Neural progenitor cell (in vitro differentiated cells): ENCODE measurements at regions not wholly inside any gene's neighbourhood (a gene's known extent, or its start where the extent isn't known, plus 50 kb on each side); places are given as distances from the start of the nearest gene placed in this dataset.

Experiments used
- DNase-seq: peaks from one replicate; pipeline ENCODE4 v3.0.0-alpha.2; 2016; ENCODE audit warnings: low spot score
- H2AFZ ChIP-seq: fragments of 200-600 bp; sonication (generic); replicated peaks from 2 replicates; pipeline ENCODE4 v1.6.1; 2016; ENCODE audit warnings: antibody characterized with exemption
- H3F3A ChIP-seq: fragments of 200-600 bp; sonication (generic); 2 replicates; pipeline ENCODE4 v1.6.1; 2016; ENCODE audit warnings: antibody characterized with exemption, low read depth
- H3K27ac ChIP-seq: fragments of 200-600 bp; sonication (generic); 2 replicates; pipeline ENCODE4 v1.5.1; 2016; ENCODE audit warnings: mild to moderate bottlenecking
- H3K27me3 ChIP-seq: fragments of 200-600 bp; sonication (generic); 2 replicates; pipeline ENCODE4 v1.6.1; 2016; ENCODE audit warnings: mild to moderate bottlenecking, moderate library complexity
- H3K36me3 ChIP-seq: fragments of 200-600 bp; sonication (generic); 2 replicates; pipeline ENCODE4 v1.5.1; 2016
- H3K4me1 ChIP-seq: fragments of 200-600 bp; sonication (generic); 2 replicates; pipeline ENCODE4 v1.6.1; 2016; ENCODE audit warnings: mixed run types
- H3K4me2 ChIP-seq: fragments of 200-600 bp; sonication (generic); 2 replicates; pipeline ENCODE4 v1.6.1; 2016
- H3K4me3 ChIP-seq: fragments of 200-600 bp; sonication (generic); 2 replicates; pipeline ENCODE4 v1.5.1; 2016
- H3K79me2 ChIP-seq: fragments of 200-600 bp; sonication (generic); 2 replicates; pipeline ENCODE4 v1.6.1; 2016; ENCODE audit warnings: low read depth
- H3K9ac ChIP-seq: fragments of 200-600 bp; sonication (generic); 2 replicates; pipeline ENCODE4 v1.6.1; 2016
- H3K9me3 ChIP-seq: fragments of 200-600 bp; sonication (generic); 2 replicates; pipeline ENCODE4 v1.5.1; 2016; ENCODE audit warnings: low read depth
- H4K20me1 ChIP-seq: fragments of 200-600 bp; sonication (generic); 2 replicates; pipeline ENCODE4 v1.6.1; 2016; ENCODE audit warnings: low read depth
- H3K27ac Mint-ChIP-seq: 3 replicates; pipeline ENCODE4 v1.8.0; 2021; ENCODE audit warnings: mixed read lengths
- H3K27me3 Mint-ChIP-seq: 2 replicates; pipeline ENCODE4 v1.8.0; 2022; ENCODE audit warnings: low read depth, mild to moderate bottlenecking, inconsistent platforms, moderate library complexity, mixed read lengths; ENCODE audit not compliant: insufficient read depth
- H3K36me3 Mint-ChIP-seq: 3 replicates; pipeline ENCODE4 v1.8.0; 2021; ENCODE audit warnings: mixed read lengths
- H3K4me1 Mint-ChIP-seq: 3 replicates; pipeline ENCODE4 v1.8.0; 2021; ENCODE audit warnings: mixed read lengths
- H3K4me3 Mint-ChIP-seq: 3 replicates; pipeline ENCODE4 v1.8.0; 2021; ENCODE audit warnings: mild to moderate bottlenecking, moderate library complexity, mixed read lengths
- H3K9me3 Mint-ChIP-seq: 3 replicates; pipeline ENCODE4 v1.8.0; 2020; ENCODE audit warnings: mixed read lengths
- CTCF ChIP-seq: fragments of 200-600 bp; sonication (generic); IDR thresholded peaks from 2 replicates; pipeline ENCODE4 v1.5.1; 2017; ENCODE audit warnings: antibody characterized with exemption, mild to moderate bottlenecking
- EZH2 ChIP-seq: fragments of 200-600 bp; sonication (generic); IDR thresholded peaks from 2 replicates; pipeline ENCODE4 v1.6.1; 2017; ENCODE audit warnings: antibody characterized with exemption, mild to moderate bottlenecking, moderate library complexity
- EZH2phosphoT487 ChIP-seq: fragments of 200-600 bp; sonication (generic); IDR thresholded peaks from 2 replicates; pipeline ENCODE4 v1.6.1; 2017; ENCODE audit warnings: antibody characterized with exemption

GRCh38 chr6:85127168-85127498 lies 322.8 kb upstream of the NT5E start:
- H3K36me3 Mint-ChIP-seq: no peaks in the 10 kb centered on the region
- no peak overlapping the region for H3K27ac ChIP-seq
- peak overlapping the region; percentile 98 for H2AFZ ChIP-seq
- H3F3A ChIP-seq: no peaks in the 10 kb centered on the region
- no peaks in the 10 kb centered on the region for H3K9me3 ChIP-seq
- no peak for DNase-seq
- H3K4me3 Mint-ChIP-seq: no peak overlapping the region
- no peak overlapping the region for H3K4me3 ChIP-seq
- H3K9me3 Mint-ChIP-seq: no peaks in the 10 kb centered on the region
- H3K4me1 Mint-ChIP-seq: no peaks in the 10 kb centered on the region
- peaks cover 8% of the 10 kb centered on the region for H3K27me3 Mint-ChIP-seq
- H3K27ac Mint-ChIP-seq: no peak overlapping the region
- no peaks in the 10 kb centered on the region for H3K79me2 ChIP-seq
- TF ChIP-seq EZH2: no peak
- TF ChIP-seq CTCF: no peak
- H4K20me1 ChIP-seq: no peaks in the 10 kb centered on the region
- no peak overlapping the region for H3K9ac ChIP-seq
- no peaks in the 10 kb centered on the region for H3K4me1 ChIP-seq
- no peaks in the 10 kb centered on the region for H3K27me3 ChIP-seq
- no peaks in the 10 kb centered on the region for H3K36me3 ChIP-seq
- no peak overlapping the region for H3K4me2 ChIP-seq

GRCh38 chr6:85126485-85127167 lies 323.3 kb upstream of the NT5E start:
- Histone ChIP-seq H3K36me3 (no peaks in the 10 kb centered on the region), H3F3A (no peaks in the 10 kb centered on the region), H2AFZ (peak overlapping the region; percentile 98), H3K9me3 (no peaks in the 10 kb centered on the region), H3K4me2 (no peak overlapping the region), H4K20me1 (no peaks in the 10 kb centered on the region), H3K4me1 (no peaks in the 10 kb centered on the region), H3K9ac (no peak overlapping the region), H3K79me2 (no peaks in the 10 kb centered on the region), H3K27me3 (no peaks in the 10 kb centered on the region), H3K27ac (no peak overlapping the region), H3K4me3 (no peak overlapping the region)
- Mint-ChIP-seq H3K36me3 (no peaks in the 10 kb centered on the region), H3K27ac (no peak overlapping the region), H3K4me1 (no peaks in the 10 kb centered on the region), H3K9me3 (no peaks in the 10 kb centered on the region), H3K27me3 (peaks cover 8% of the 10 kb centered on the region), H3K4me3 (no peak overlapping the region)
- TF ChIP-seq EZH2phosphoT487: no peak
- peak; percentile 74 for TF ChIP-seq CTCF
- DNase-seq: peak; percentile 84

- H3K27ac Mint-ChIP-seq: no peak overlapping the region
- no peaks in the 10 kb centered on the region for H4K20me1 ChIP-seq
- no peaks in the 10 kb centered on the region for H3K9me3 Mint-ChIP-seq
Measured at GRCh38 chr6:85125526-85125925, 324.4 kb upstream of the NT5E start.

More at GRCh38 chr6:85125526-85125925, 324.4 kb upstream of the NT5E start:
- Histone ChIP-seq H3F3A (no peaks in the 10 kb centered on the region), H3K4me1 (no peaks in the 10 kb centered on the region), H3K4me3 (no peak overlapping the region), H2AFZ (no peak overlapping the region), H3K27ac (no peak overlapping the region), H3K27me3 (no peaks in the 10 kb centered on the region), H3K4me2 (no peak overlapping the region), H3K79me2 (no peaks in the 10 kb centered on the region), H3K9me3 (no peaks in the 10 kb centered on the region), H3K9ac (no peak overlapping the region), H3K36me3 (no peaks in the 10 kb centered on the region)
- no peak for DNase-seq
- H3K27me3 Mint-ChIP-seq: peaks cover 8% of the 10 kb centered on the region
- no peak for TF ChIP-seq EZH2
- TF ChIP-seq CTCF: no peak
- TF ChIP-seq EZH2phosphoT487: no peak
- H3K4me1 Mint-ChIP-seq: no peaks in the 10 kb centered on the region
- H3K36me3 Mint-ChIP-seq: no peaks in the 10 kb centered on the region
- H3K4me3 Mint-ChIP-seq: no peak overlapping the region
